Neuronal stem cell (in vitro differentiated cells): ENCODE measurements at regions not wholly inside any gene's neighbourhood (a gene's known extent, or its start where the extent isn't known, plus 50 kb on each side); places are given as distances from the start of the nearest gene placed in this dataset.

Experiments used
- DNase-seq: peaks from one replicate; pipeline ENCODE4 v3.0.0-alpha.2; 2013; ENCODE audit warnings: low spot score
- H2AFZ ChIP-seq: one replicate; pipeline ENCODE4 v1.6.1; 2013; ENCODE audit warnings: mild to moderate bottlenecking, low read length, inconsistent platforms
- H2AK5ac ChIP-seq: 2 replicates; pipeline ENCODE4 v1.6.1; 2013; ENCODE audit warnings: low read depth, mild to moderate bottlenecking, inconsistent platforms, low read length, moderate library complexity, mixed read lengths
- H2BK120ac ChIP-seq: 2 replicates; pipeline ENCODE4 v1.6.1; 2013; ENCODE audit warnings: low read depth, mild to moderate bottlenecking, inconsistent platforms, low read length, moderate library complexity, mixed read lengths
- H2BK12ac ChIP-seq: one replicate; pipeline ENCODE4 v1.6.1; 2013; ENCODE audit warnings: low read length, inconsistent platforms
- H2BK15ac ChIP-seq: 2 replicates; pipeline ENCODE4 v1.6.1; 2013; ENCODE audit warnings: mild to moderate bottlenecking, low read length, inconsistent platforms, mixed read lengths
- H2BK5ac ChIP-seq: one replicate; pipeline ENCODE4 v1.6.1; 2013; ENCODE audit warnings: inconsistent platforms, mild to moderate bottlenecking, low read length, moderate library complexity
- H3K14ac ChIP-seq: one replicate; pipeline ENCODE4 v1.6.1; 2013; ENCODE audit warnings: low read length, inconsistent platforms
- H3K18ac ChIP-seq: 2 replicates; pipeline ENCODE4 v1.6.1; 2013; ENCODE audit warnings: low read length, inconsistent platforms
- H3K23ac ChIP-seq: 2 replicates; pipeline ENCODE4 v1.6.1; 2013; ENCODE audit warnings: low read depth, mild to moderate bottlenecking, mixed read lengths, low read length, inconsistent platforms; ENCODE audit not compliant: poor library complexity
- H3K27ac ChIP-seq: replicated peaks from 3 replicates; pipeline ENCODE4 v1.5.1; 2013; ENCODE audit warnings: low read length, inconsistent platforms
- H3K27me3 ChIP-seq, 3 experiments: 2 replicates each; pipeline ENCODE4 v1.6.1; 2013; ENCODE audit warnings: low read length in 3 of 3, mild to moderate bottlenecking in 2 of 3, inconsistent platforms in 1 of 3, low read depth in 1 of 3, mixed read lengths in 1 of 3, moderate library complexity in 1 of 3; ENCODE audit not compliant: control insufficient read depth in 3 of 3, insufficient read depth in 3 of 3
- H3K36me3 ChIP-seq, 2 donors: replicated peaks in 1 of 2; 2 replicates each; pipeline ENCODE4 v1.6.1; 2013; ENCODE audit warnings: low read length in 2 of 2; ENCODE audit not compliant: control insufficient read depth in 2 of 2, insufficient read depth in 2 of 2
- H3K4ac ChIP-seq: 2 replicates; pipeline ENCODE4 v1.6.1; 2013; ENCODE audit warnings: inconsistent platforms, mild to moderate bottlenecking, low read length, moderate library complexity
- H3K4me1 ChIP-seq, 2 donors: 1 replicate in 1 of 2; 2 replicates in 1 of 2; pipeline ENCODE4 v1.6.1; 2013; ENCODE audit warnings: low read length in 2 of 2, low read depth in 1 of 2; ENCODE audit not compliant: control insufficient read depth in 2 of 2, insufficient read depth in 1 of 2
- H3K4me2 ChIP-seq: one replicate; pipeline ENCODE4 v1.6.1; 2013; ENCODE audit warnings: mild to moderate bottlenecking, low read length, inconsistent platforms; ENCODE audit not compliant: insufficient read depth, poor library complexity, severe bottlenecking
- H3K4me3 ChIP-seq, 2 donors: 2 replicates each; pipeline ENCODE4 v1.5.1; 2013; ENCODE audit warnings: low read length in 2 of 2, mild to moderate bottlenecking in 2 of 2, inconsistent platforms in 1 of 2, moderate library complexity in 1 of 2
- H3K79me1 ChIP-seq: one replicate; pipeline ENCODE4 v1.6.1; 2013; ENCODE audit warnings: low read depth, mild to moderate bottlenecking, inconsistent platforms, low read length, moderate library complexity
- H3K9ac ChIP-seq: one replicate; pipeline ENCODE4 v1.6.1; 2013; ENCODE audit warnings: mild to moderate bottlenecking, low read depth, low read length, inconsistent platforms; ENCODE audit not compliant: poor library complexity
- H3K9me3 ChIP-seq, 2 donors: replicated peaks in 1 of 2; 2 replicates each; pipeline versions ENCODE3 to v1.6.1; 2013; ENCODE audit warnings: low read length in 2 of 2, mild to moderate bottlenecking in 2 of 2, inconsistent platforms in 1 of 2, low read depth in 1 of 2, mixed read lengths in 1 of 2, moderate library complexity in 1 of 2; ENCODE audit not compliant: control insufficient read depth in 2 of 2, insufficient read depth in 1 of 2
- H4K8ac ChIP-seq: one replicate; pipeline ENCODE4 v1.6.1; 2013; ENCODE audit warnings: low read depth, mild to moderate bottlenecking, inconsistent platforms, low read length, moderate library complexity
- H4K91ac ChIP-seq: one replicate; pipeline ENCODE4 v1.6.1; 2013; ENCODE audit warnings: low read length, low read depth, mild to moderate bottlenecking, inconsistent platforms; ENCODE audit not compliant: poor library complexity
- WGBS, 2 donors: extraction: QIAGEN DNeasy Blood & Tissue Kit; methylation state at CpG; one replicate each; pipeline ENCODE4 v1.1.7; 2013; ENCODE audit warnings: missing lambda C conversion rate in 2 of 2, mixed read lengths in 1 of 2; ENCODE audit not compliant: insufficient read length in 2 of 2, insufficient replicate concordance in 1 of 2; ENCODE audit errors: extremely low coverage in 2 of 2; 5-methylcytosine and 5-hydroxymethylcytosine counted together

GRCh38 chr5:158139161-158139560, 280.2 kb upstream of the CLINT1 start:
- Histone ChIP-seq H2BK15ac (no peak overlapping the region), H3K9ac (no peak overlapping the region), H3K4me2 (no peak overlapping the region), H2BK12ac (no peak overlapping the region), H3K27me3 (peaks cover 0 to 17% (median 0%) of the 10 kb centered on the region in 3 experiments), H3K36me3 (no peaks in the 10 kb centered on the region), H2AK5ac (no peak overlapping the region), H4K91ac (no peak overlapping the region), H3K27ac (no peak overlapping the region), H3K23ac (no peak overlapping the region), H3K18ac (no peak overlapping the region), H2AFZ (no peak overlapping the region), H4K8ac (no peak overlapping the region), H2BK120ac (no peak overlapping the region), H3K9me3 (no peaks in the 10 kb centered on the region), H3K79me1 (no peaks in the 10 kb centered on the region), H3K4ac (no peak overlapping the region), H2BK5ac (no peak overlapping the region), H3K14ac (no peak overlapping the region), H3K4me1 (peaks cover 6 to 19% of the 10 kb centered on the region in 2 donors), H3K4me3 (no peak overlapping the region)
- DNase-seq, result no peak
- WGBS, 2 donors, result no CpG with 5 or more reads among the region's 4 CpGs

- H3K9me3 ChIP-seq, result no peaks in the 10 kb centered on the region
- no peak overlapping the region for H2BK12ac ChIP-seq
- H3K9ac ChIP-seq, result no peak overlapping the region
- no peak overlapping the region for H2AK5ac ChIP-seq
- no peak overlapping the region for H3K4ac ChIP-seq
- no peak overlapping the region for H2BK15ac ChIP-seq
- peak overlapping the region; percentile 26 for H3K4me2 ChIP-seq
- no peak overlapping the region for H4K8ac ChIP-seq
- no peaks in the 10 kb centered on the region for H3K79me1 ChIP-seq
- no peak overlapping the region for H4K91ac ChIP-seq
- DNase-seq, result peak; percentile 72
- no CpG with 5 or more reads among the region's 4 CpGs for WGBS, 2 donors
- no peak overlapping the region for H2BK120ac ChIP-seq
- no peak overlapping the region for H3K18ac ChIP-seq
- no peaks in the 10 kb centered on the region for H3K36me3 ChIP-seq
- H2AFZ ChIP-seq, result no peak overlapping the region
- peak overlapping the region; percentile 1 for H3K27ac ChIP-seq
- peaks cover 0 to 14% (median 0%) of the 10 kb centered on the region in 3 experiments for H3K27me3 ChIP-seq
- no peak overlapping the region for H3K4me3 ChIP-seq
- no peak overlapping the region for H2BK5ac ChIP-seq
- peaks cover 6 to 19% of the 10 kb centered on the region in 2 donors for H3K4me1 ChIP-seq
- no peak overlapping the region for H3K23ac ChIP-seq
- no peak overlapping the region for H3K14ac ChIP-seq
These were observed 276.8 kb upstream of the CLINT1 start for GRCh38 chr5:158135682-158136179.

- no peak overlapping the region for H2AK5ac ChIP-seq
- no peak for DNase-seq
- H2BK12ac ChIP-seq, result no peak overlapping the region
- no peak overlapping the region for H4K91ac ChIP-seq
- H3K23ac ChIP-seq, result no peak overlapping the region
- H3K27me3 ChIP-seq, result peaks cover 0 to 10% (median 0%) of the 10 kb centered on the region in 3 experiments
- H3K18ac ChIP-seq, result no peak overlapping the region
- no peaks in the 10 kb centered on the region for H3K36me3 ChIP-seq
- H2AFZ ChIP-seq, result no peak overlapping the region
- H3K27ac ChIP-seq, result no peak overlapping the region
- no peak overlapping the region for H3K14ac ChIP-seq
- H4K8ac ChIP-seq, result no peak overlapping the region
- H2BK15ac ChIP-seq, result no peak overlapping the region
- no peaks in the 10 kb centered on the region for H3K79me1 ChIP-seq
- no peak overlapping the region for H3K9ac ChIP-seq
- H3K4me1 ChIP-seq, result peaks cover 6 to 16% of the 10 kb centered on the region in 2 donors
- no peak overlapping the region for H3K4ac ChIP-seq
- H3K9me3 ChIP-seq, result no peaks in the 10 kb centered on the region
- no peak overlapping the region for H3K4me3 ChIP-seq
- no peak overlapping the region for H2BK5ac ChIP-seq
- H2BK120ac ChIP-seq, result no peak overlapping the region
- H3K4me2 ChIP-seq, result no peak overlapping the region
- WGBS, 2 donors, result no CpG with 5 or more reads among the region's 1 CpG
These were observed 274.4 kb upstream of the CLINT1 start for GRCh38 chr5:158133369-158133768.

- H2BK12ac ChIP-seq, result no peak overlapping the region
- H4K91ac ChIP-seq, result no peak overlapping the region
- no peak overlapping the region for H3K4ac ChIP-seq
- H4K8ac ChIP-seq, result no peak overlapping the region
- H3K4me3 ChIP-seq, result no peak overlapping the region
- H3K23ac ChIP-seq, result no peak overlapping the region
- H3K4me2 ChIP-seq, result no peak overlapping the region
- peaks cover 2 to 5% of the 10 kb centered on the region in 2 donors for H3K4me1 ChIP-seq
- no peak overlapping the region for H2BK5ac ChIP-seq
- no peak for DNase-seq
- H3K79me1 ChIP-seq, result no peaks in the 10 kb centered on the region
- H3K27ac ChIP-seq, result no peak overlapping the region
- no peak overlapping the region for H2AK5ac ChIP-seq
- no peak overlapping the region for H2BK15ac ChIP-seq
- H3K14ac ChIP-seq, result no peak overlapping the region
- no peak overlapping the region for H2BK120ac ChIP-seq
- H3K36me3 ChIP-seq, result no peaks in the 10 kb centered on the region
- no peak overlapping the region for H3K9ac ChIP-seq
- H3K27me3 ChIP-seq, result peaks cover 0 to 11% (median 0%) of the 10 kb centered on the region in 3 experiments
- no CpG with 5 or more reads among the region's 3 CpGs for WGBS, 2 donors
- H2AFZ ChIP-seq, result no peak overlapping the region
- H3K9me3 ChIP-seq, result no peaks in the 10 kb centered on the region
- no peak overlapping the region for H3K18ac ChIP-seq
These were observed 268.6 kb upstream of the CLINT1 start for GRCh38 chr5:158127536-158127935.
